ENCODE measurements at regions not wholly inside any gene's neighbourhood (a gene's known extent, or its start where the extent isn't known, plus 50 kb on each side); places are given as distances from the start of the nearest gene placed in this dataset.
"Not testable (repeated sequence)": the region's sequence is repeated elsewhere in the genome, so short reads cannot be mapped to it uniquely, and the experiment has no call there.

DNA sequence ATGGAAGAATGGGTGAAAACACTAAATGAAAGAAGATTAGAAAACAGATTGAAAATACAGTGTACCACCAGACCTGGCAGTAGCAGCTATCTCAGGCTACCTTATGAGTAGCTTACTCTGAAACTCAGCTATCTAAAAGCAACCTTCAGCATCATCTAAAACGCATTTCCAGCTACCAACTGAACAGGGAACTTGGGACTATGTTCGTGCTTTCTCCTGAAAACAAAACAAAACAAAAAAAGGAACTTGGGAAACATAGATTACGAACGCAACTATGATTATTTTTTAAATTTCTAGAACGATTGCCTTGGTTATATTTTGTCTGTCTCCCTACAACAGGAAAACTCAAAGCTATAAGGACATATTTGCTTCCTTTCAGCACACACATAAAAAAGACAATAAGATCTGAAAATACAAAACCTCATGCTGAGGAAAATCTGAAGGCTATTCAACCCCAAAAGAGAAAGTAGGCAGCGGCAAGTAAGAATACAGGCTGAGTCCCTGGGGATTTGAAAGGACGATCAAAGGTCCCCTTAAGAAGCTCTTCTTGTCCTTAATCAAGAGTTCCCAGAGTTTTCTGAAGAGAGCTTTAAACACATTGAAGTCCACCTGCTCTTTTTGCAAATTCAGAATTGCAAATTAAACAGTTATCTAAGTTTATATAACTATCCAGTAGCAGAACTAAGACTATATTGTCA, 53.4 kb downstream of the OR2K2 start:
- no peak for DNase-seq

GRCh38 chr9:111274737-111275136, 55.3 kb downstream of the OR2K2 start:
- DNase-seq, result no peak

- no peak for DNase-seq
Observed at GRCh38 chr9:111272581-111272980, 57.4 kb downstream of the OR2K2 start.

GRCh38 chr9:111271481-111272080, 58.4 kb downstream of the OR2K2 start:
- DNase-seq, result no peak

GRCh38 chr9:111271047-111271446, 59.0 kb downstream of the OR2K2 start:
- DNase-seq, result no peak

DNA sequence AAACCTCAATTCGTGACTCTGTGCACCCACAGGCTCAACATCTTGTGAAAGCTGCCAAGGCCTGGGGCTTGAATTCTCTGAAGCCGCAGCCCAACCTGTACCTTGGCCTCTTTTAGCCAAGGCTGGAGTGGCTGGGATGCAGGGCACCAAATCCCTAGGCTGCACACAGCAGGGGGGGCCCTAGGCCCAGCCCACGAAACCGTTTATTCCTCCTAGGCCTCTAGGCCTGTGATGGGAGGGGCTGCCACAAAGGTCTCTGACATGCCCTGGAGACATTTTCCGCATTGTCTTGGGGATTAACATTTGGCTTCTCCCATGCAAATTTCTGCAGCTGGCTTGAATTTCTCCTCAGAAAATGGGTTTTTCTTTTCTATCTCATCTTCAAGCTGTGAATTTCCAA, 64.0 kb downstream of the OR2K2 start:
- not testable (repeated sequence) for DNase-seq

DNA sequence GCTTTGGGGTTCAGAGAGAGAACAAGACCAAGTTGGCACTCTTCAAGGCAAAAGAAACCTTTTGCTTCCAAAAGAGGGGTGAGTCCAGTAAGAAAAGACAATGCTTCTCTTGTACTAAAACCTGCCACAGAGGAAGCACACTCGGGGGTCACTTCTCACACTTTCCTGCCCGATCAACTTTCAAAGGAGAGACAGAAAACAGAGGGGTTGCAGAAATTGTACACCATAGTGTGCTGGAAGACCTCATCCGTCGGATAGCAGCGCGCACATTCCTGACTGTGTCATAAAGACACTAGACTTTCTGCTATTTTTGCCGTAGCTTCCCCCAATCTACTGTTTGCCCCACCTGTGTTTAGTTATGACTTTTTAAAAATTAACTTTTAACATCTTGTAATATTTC, 66.9 kb downstream of the OR2K2 start:
- no peak for DNase-seq

DNA sequence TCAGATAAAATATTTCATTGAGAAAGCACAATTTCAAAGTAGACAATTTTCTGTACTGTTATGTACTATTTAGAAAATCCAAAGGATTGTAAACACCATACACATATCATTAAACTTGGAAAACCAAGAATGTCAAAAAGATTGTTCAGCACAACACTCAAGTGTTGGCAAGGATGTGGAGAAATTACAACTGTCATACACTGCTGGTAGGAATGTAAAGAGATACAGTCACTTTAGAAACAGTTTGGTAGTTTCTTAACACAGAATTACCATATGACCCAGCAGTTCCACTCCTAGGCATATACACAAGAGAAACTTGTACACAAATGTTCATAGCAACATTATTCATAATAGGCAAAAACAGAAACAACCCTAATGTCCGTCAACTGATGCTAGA, 71.2 kb downstream of the OR2K2 start:
- no peak for DNase-seq

DNA sequence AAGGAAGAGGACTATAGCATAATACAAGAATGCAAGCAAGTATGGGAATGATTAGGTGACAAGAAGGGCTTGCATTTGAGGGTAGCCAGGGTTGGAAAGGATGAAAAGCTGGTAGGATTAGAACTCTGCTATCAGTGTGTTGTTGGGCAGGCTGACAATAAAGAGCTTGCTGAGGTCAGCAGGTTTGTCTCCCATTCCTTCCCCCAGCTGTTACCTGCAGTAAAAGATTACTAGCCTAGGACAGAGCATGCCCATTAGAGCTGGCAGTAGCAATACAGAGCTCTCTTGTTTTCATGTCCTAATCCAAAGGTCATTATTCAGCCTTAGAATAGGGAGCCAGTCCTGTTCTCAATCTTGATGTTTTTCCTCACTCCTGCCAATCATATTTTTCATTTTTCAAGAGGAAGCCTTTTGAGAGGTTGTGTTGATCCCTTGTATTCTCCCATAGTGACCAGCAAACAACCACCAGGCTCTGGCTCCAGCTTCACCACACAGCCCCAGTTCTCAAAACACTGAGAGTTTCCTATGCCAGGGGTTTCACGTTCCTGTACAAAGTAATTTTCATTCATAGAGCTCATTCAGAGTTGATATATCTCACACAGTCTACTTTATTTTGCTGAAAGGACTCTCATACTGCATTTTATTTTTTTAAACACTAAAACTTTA, 71.7 kb downstream of the OR2K2 start:
- DNase-seq, result no peak

- no peak for DNase-seq
Observed at GRCh38 chr9:111253742-111254437, 76.1 kb downstream of the OR2K2 start.

- DNase-seq, result no peak
Observed at GRCh38 chr9:111250875-111251842, 78.9 kb downstream of the OR2K2 start.

GRCh38 chr9:111237447-111237846, 92.6 kb downstream of the OR2K2 start:
- no peak for DNase-seq

DNA sequence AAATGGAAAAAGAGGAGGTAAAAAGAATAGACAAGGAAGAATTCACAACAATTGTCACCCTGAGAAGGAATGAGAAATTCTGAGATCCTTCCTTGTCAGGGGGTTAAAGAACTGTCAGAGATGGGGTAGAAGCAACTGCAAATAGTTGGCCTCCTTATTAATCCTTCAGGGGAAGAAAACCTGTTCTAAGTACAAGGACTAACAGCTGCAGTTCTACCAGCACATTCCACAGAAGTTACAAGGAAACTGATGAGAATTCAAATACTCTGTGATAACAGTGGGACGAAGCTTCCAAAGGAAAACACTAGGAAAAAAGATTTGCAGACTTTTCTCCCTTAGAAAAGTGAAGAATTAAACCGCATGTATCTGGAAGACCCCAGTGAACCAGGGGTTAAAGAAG, 93.7 kb downstream of the OR2K2 start:
- DNase-seq, result no peak

DNA sequence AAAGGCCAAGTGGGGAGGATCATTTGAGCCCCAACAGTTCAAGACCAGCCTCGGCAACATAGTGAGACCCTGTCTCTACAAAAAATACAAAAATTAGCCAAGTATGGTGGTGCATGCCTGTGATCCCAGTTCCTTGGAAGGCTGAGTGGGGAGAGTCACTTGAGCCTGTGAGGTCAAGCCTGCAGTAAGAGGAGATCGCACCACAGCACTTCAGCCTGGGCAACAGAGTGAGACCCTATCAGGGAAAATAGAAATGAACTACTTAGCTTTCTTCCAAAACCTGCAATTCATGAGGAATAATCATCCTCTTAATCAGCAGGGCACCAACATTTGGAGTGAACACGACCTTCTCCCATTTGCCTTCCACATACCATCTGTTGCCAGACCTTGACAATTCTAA, 96.1 kb downstream of the OR2K2 start:
- no peak for DNase-seq

DNA sequence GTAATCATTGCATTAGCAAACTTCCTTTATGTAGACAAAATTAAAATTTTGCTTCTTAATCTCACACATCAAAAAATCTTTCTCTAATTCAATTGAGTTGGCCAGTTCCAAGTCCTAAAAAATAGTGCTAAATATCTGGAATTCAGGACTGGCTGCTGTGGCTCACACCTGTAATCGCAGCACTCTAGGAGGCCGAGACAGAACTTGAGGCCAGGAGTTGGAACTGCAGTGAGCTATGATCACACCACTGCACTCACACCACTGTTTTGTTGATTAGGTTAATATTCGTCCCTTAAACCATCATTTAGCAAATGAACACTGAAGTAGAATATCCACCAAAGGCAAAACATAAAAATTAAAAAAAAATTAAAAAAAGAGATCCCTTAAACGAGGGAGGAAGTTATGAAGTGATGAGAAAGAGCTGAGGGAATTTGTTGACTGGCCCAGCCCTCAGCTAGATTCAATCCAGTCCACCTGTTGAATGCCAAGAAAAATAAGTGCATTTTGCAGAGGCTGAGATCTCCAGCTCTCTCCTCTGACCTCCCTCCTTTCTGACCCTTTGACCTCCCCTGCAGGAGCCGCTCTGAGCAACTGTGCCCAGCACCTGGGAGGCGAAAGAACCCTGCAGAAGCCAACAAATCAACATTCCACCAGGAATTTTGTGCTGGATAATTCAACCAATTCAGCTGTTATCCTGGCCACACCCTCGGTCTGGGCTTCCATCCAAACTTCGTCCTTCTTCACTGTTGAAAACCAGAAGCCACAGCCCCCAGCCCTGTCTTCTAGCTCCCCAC, 96.8 kb downstream of the OR2K2 start:
- no peak for DNase-seq

DNA sequence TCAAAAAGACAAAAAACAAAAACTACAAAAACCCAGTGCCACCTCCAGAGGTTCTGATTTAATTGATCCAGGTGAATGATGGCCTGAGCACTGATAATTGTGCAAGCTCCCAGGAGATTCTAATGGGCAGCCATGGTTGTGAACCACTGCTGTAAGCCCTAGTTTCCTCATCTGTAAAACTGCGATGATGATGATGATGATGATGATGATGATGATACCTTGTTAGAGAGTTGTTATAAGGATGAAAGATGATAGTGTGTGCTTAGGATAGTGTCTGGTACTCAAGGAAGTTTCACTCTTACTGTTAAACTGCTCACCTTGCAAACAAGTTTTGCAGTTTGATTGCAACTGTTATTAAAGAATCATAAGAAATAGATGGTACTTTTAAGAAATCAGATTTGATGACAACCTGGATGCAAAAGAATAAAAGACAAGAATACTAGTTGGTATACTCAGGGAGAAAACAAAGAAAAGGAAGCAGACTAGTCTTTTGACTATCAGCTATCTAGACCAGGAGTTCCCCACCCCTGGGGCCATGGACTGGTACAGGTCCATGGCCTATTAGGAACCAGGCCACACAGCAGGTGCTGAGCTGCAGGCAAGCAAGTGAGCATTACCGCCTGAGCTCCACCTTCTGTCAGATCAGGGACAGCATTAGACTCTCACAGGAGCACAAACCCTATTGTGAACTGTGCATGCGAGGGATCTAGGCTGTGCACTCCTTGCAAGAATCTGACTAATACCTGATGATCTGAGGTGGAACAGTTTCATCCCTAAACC, 98.0 kb downstream of the OR2K2 start:
- DNase-seq, result no peak

DNA sequence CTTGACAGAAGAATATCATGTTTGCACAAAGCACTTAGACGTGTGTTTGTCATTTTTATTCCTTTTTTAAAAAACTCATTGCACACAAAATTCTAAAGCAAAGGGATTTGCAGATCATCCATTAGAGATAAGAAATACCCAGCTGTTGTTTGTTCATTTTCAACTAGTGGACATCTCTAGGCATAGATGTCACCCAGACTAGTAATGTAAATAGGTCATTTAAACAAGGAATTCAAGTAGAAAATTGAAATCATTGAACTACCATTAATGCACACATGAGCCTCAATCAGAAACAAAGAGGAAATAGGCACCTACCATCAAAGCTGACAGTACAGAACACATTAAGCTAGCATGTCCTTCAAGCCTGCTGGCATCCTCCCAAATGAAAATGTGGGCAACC, 107.3 kb downstream of the OR2K2 start:
- no peak for DNase-seq

GRCh38 chr9:111212874-111213273, 117.2 kb downstream of the OR2K2 start:
- DNase-seq, result no peak

GRCh38 chr9:111198936-111199335, 131.1 kb downstream of the OR2K2 start:
- DNase-seq, result no peak

- DNase-seq, result no peak
Observed at GRCh38 chr9:111197256-111197655, 132.8 kb downstream of the OR2K2 start.

GRCh38 chr9:111195766-111196165, 134.3 kb downstream of the OR2K2 start:
- no peak for DNase-seq

Measured in NCI-H345 (cell line).